ENCODE measurements at regions not wholly inside any gene's neighbourhood (a gene's known extent, or its start where the extent isn't known, plus 50 kb on each side); places are given as distances from the start of the nearest gene placed in this dataset.

DNA sequence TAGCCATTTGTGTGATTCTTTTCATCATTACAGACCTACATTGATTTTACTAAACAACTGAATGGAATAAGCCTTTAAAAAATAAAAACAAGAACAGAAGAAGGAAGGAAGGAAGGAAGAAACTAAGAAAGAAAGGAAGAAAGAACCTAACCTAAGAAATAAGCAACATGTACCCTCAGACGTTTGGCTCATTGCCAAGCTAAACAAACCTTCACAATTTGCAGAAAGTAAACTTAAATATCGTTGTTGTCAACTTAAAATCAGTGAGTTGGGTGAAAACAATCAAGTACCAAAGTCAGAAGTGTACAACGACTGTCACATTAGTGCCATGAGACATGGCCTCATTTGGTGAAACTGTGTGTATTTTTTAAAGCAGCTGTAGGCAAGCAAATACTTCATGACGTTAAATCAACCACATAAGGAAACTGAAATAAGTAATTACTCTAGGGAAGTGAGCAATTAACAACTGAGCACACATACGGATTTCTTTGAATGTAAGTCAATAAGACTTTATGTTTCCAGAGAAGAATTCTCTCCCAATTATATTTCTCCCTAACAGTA lies 313.1 kb upstream of the TMPRSS15 start:
- DNase-seq, result no peak
- no peaks in the 10 kb centered on the region for H3K27me3 ChIP-seq
- intact Hi-C loops (cut with DNase I), result no loop called here
- no peaks in the 10 kb centered on the region for H3K4me1 ChIP-seq
- no peak overlapping the region for H3K27ac ChIP-seq
- no peaks in the 10 kb centered on the region for H3K36me3 ChIP-seq
- no peak overlapping the region for H3K4me3 ChIP-seq
- TF ChIP-seq, protein P1, sequence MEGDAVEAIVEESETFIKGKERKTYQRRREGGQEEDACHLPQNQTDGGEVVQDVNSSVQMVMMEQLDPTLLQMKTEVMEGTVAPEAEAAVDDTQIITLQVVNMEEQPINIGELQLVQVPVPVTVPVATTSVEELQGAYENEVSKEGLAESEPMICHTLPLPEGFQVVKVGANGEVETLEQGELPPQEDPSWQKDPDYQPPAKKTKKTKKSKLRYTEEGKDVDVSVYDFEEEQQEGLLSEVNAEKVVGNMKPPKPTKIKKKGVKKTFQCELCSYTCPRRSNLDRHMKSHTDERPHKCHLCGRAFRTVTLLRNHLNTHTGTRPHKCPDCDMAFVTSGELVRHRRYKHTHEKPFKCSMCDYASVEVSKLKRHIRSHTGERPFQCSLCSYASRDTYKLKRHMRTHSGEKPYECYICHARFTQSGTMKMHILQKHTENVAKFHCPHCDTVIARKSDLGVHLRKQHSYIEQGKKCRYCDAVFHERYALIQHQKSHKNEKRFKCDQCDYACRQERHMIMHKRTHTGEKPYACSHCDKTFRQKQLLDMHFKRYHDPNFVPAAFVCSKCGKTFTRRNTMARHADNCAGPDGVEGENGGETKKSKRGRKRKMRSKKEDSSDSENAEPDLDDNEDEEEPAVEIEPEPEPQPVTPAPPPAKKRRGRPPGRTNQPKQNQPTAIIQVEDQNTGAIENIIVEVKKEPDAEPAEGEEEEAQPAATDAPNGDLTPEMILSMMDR (IDR thresholded peaks at IDR 0.05), result no peak
- no peak for ATAC-seq
- no peaks in the 10 kb centered on the region for H3K9me3 ChIP-seq

DNA sequence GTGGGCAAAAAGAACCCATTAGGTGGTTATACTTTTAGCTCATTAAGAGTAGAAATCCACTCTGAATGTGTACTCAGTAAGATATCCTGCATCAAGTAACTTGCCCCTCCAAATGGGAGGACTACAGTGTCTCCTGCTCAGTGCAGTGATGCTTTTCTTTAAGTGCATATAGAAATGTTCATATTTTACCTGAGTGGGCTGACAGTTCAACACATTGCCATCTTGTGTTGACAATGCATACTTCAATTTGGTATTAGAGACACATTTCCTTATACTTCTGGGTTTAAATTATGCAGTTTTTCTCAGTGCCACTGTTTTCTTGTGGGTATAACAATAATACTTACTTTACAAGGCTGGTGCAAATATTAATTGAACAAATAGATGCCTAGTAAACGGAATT lies 318.6 kb upstream of the TMPRSS15 start:
- Histone ChIP-seq H3K36me3 (no peaks in the 10 kb centered on the region), H3K4me3 (no peak overlapping the region), H3K4me1 (no peaks in the 10 kb centered on the region), H3K9me3 (no peaks in the 10 kb centered on the region), H3K27ac (no peak overlapping the region), H3K27me3 (no peaks in the 10 kb centered on the region)
- TF ChIP-seq, protein P1 (IDR thresholded peaks at IDR 0.05), result no peak
- intact Hi-C loops (cut with DNase I), result no loop called here
- ATAC-seq (no peak), DNase-seq (no peak)

DNA sequence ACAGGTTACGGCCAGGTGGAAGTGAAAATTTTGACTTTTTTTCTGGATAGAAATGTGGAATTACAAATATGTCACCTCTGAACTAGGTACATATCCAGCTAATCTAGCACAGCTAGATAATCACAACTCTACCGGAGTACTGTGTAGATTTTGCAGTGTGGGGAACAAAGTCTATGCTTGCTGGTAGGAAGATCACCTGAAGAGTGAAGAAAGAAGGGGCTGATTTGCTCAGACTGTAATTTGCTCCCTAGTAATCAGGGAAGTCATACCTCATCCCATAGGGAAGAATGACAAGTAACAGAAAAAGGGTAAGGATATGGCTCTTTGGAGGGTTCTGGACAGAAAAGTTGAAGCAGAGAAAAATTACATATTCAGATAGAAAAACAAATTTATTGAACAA lies 319.6 kb upstream of the TMPRSS15 start:
- H3K9me3 ChIP-seq, result no peaks in the 10 kb centered on the region
- ATAC-seq, result no peak
- no peak overlapping the region for H3K4me3 ChIP-seq
- intact Hi-C loops (cut with DNase I), result no loop called here
- no peak for DNase-seq
- H3K36me3 ChIP-seq, result no peaks in the 10 kb centered on the region
- no peaks in the 10 kb centered on the region for H3K27me3 ChIP-seq
- TF ChIP-seq, protein P1 (IDR thresholded peaks at IDR 0.05), result no peak
- H3K27ac ChIP-seq, result no peak overlapping the region
- no peaks in the 10 kb centered on the region for H3K4me1 ChIP-seq

DNA sequence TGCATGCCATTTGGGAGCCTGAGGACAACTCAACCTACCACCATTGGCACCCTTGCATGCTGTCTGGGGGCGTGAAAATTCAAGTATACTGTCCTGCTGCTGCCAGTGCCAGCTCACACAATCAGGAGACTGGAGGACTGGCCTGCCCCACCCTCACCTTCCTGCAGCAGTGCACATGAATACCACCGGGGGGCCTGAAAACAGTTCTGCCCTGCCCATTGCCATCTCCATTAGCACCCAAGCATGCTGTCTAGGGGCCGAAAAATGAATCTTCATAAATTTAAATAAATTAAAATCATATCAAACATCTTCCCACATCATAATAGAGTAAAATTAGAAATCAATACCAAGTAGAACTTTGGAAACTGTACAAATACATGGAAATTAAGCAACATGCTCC lies 322.1 kb upstream of the TMPRSS15 start:
- no peaks in the 10 kb centered on the region for H3K27me3 ChIP-seq
- TF ChIP-seq, protein P1 (IDR thresholded peaks at IDR 0.05), result no peak
- no peak for ATAC-seq
- intact Hi-C loops (cut with DNase I), result no loop called here
- no peaks in the 10 kb centered on the region for H3K9me3 ChIP-seq
- H3K4me3 ChIP-seq, result no peak overlapping the region
- DNase-seq, result no peak
- no peaks in the 10 kb centered on the region for H3K36me3 ChIP-seq
- H3K27ac ChIP-seq, result no peak overlapping the region
- H3K4me1 ChIP-seq, result no peaks in the 10 kb centered on the region

DNA sequence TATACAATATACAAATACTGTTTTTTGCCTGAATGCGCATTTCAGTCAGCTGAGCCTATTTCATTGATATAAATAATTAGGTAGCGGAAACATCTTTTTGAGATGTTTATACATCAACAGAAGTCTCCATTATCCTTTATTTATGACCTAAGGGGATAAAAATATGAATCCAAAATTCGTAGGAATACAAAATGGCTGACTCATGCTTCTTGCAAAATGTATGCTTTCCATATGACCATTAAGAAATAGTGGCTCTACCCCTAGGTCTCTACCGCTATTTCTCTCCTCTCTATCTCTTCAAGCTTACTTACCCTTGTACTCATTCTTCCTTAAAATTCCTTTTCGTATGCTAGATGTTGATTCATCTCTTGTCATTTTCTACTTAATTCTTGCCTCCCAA lies 338.4 kb upstream of the TMPRSS15 start:
- TF ChIP-seq, protein P1 (IDR thresholded peaks at IDR 0.05), result no peak
- no peak overlapping the region for H3K4me3 ChIP-seq
- intact Hi-C loops (cut with DNase I), result no loop called here
- no peaks in the 10 kb centered on the region for H3K36me3 ChIP-seq
- DNase-seq, result no peak
- ATAC-seq, result no peak
- no peaks in the 10 kb centered on the region for H3K9me3 ChIP-seq
- no peaks in the 10 kb centered on the region for H3K4me1 ChIP-seq
- no peaks in the 10 kb centered on the region for H3K27me3 ChIP-seq
- no peak overlapping the region for H3K27ac ChIP-seq

DNA sequence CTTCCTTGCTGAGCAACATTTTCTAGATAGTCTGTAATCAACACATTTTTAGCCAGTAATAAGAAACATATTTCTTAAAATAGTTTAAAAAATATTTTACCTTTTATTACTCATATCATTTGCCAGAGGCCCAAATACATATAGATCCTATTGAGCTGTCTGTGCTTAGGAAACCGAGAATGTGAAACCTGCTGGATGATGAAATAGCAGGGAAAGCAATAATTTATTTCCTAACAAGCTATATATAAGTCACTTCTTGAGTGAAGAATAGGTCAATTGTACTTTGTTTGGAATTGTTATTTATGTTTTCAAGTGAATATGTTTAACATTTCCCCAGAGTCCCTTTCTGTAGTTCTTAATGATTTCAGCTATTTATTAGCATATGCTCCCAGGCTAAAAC lies 339.9 kb upstream of the TMPRSS15 start:
- no peak for ATAC-seq
- TF ChIP-seq, protein P1 (IDR thresholded peaks at IDR 0.05), result no peak
- Histone ChIP-seq H3K4me1 (no peaks in the 10 kb centered on the region), H3K27me3 (no peaks in the 10 kb centered on the region), H3K4me3 (no peak overlapping the region), H3K36me3 (no peaks in the 10 kb centered on the region), H3K9me3 (no peaks in the 10 kb centered on the region), H3K27ac (no peak overlapping the region)
- intact Hi-C loops (cut with DNase I), result no loop called here
- no peak for DNase-seq
